HepG2 (cell line): ENCODE measurements at regions not wholly inside any gene's neighbourhood (a gene's known extent, or its start where the extent isn't known, plus 50 kb on each side); places are given as distances from the start of the nearest gene placed in this dataset.

Source experiments
- ATAC-seq: fragments of 200-7000 bp; cut with Tn5 transposase; 3 replicates; pipeline ENCODE4 v1.9.1; 2020; ENCODE audit warnings: mild to moderate bottlenecking, moderate library complexity
- BruUV-seq: library from RNA; stranded (reverse); fragments of 400-500 nt; replicated peaks from 2 replicates; lab custom pipeline; 2021; lab: Mats Ljungman, UMichigan
- CTCF ChIA-PET: fragments of 300-600 bp; formaldehyde crosslinking; extraction: SDS; loops from one replicate; lab custom pipeline; 2021; ENCODE audit warnings: low total read pairs, inconsistent platforms, low intra/inter-chr PET ratio; lab: Yijun Ruan, JAX
- POLR2A ChIA-PET: fragments of 350-600 bp; sonication (Branson Sonifier 250); formaldehyde crosslinking; loops from one replicate; lab custom pipeline; 2020; ENCODE audit warnings: antibody characterized with exemption, inconsistent platforms; lab: Yijun Ruan, JAX
- DNase-seq: peaks from one replicate; pipeline ENCODE4 v3.0.0-alpha.2; 2015; ENCODE audit warnings: low spot score
- FAIRE-seq: peaks from 3 replicates; lab custom pipeline; 2011; peaks lifted over from hg19 to GRCh38; lab: Jason Lieb, UNC
- H2AFZ ChIP-seq: one replicate; pipeline ENCODE4 v1.6.1; 2011; ENCODE audit warnings: low read length, inconsistent platforms
- H3K27ac ChIP-seq: fragments of 300-600 bp; 3 replicates; pipeline ENCODE4 v1.8.0; 2011; ENCODE audit warnings: mixed run types, mild to moderate bottlenecking, mixed read lengths, low read length, inconsistent platforms; ENCODE audit not compliant: insufficient read depth; ENCODE audit errors: extremely low read length
- H3K27me3 ChIP-seq, 2 experiments: fragments of 200-600 bp in 1 of 2; 2 replicates in 1 of 2; 3 replicates in 1 of 2; pipeline versions ENCODE4 v1.6.0 to v1.8.0; 2011; ENCODE audit warnings: low read length in 2 of 2, mild to moderate bottlenecking in 2 of 2, moderate library complexity in 2 of 2, inconsistent platforms in 1 of 2; ENCODE audit not compliant: insufficient read depth in 2 of 2, control insufficient read depth in 1 of 2
- H3K36me3 ChIP-seq, 2 experiments: fragments of 200-600 bp in 1 of 2; replicated peaks in 1 of 2; 2 replicates in 1 of 2; 3 replicates in 1 of 2; pipeline versions ENCODE4 v1.5.1 to v1.8.0; 2011; ENCODE audit warnings: low read length in 2 of 2, inconsistent platforms in 1 of 2; ENCODE audit not compliant: insufficient read depth in 2 of 2, control insufficient read depth in 1 of 2
- H3K4me1 ChIP-seq: 2 replicates; pipeline ENCODE4 v1.5.1; 2012; ENCODE audit warnings: low read length, inconsistent platforms; ENCODE audit not compliant: insufficient read depth
- H3K4me2 ChIP-seq: 2 replicates; pipeline ENCODE4 v1.6.0; 2011; ENCODE audit warnings: low read depth, low read length, inconsistent platforms
- H3K4me3 ChIP-seq, 3 experiments: fragments of 200-600 bp in 1 of 3; sonication (generic), shearing (Covaris generic) in 1 of 3; replicated peaks in 1 of 3; 2 replicates each; pipeline ENCODE4 v1.5.1; 2011 to 2016; ENCODE audit warnings: low read length in 3 of 3, inconsistent platforms in 2 of 3, low read depth in 2 of 3, mild to moderate bottlenecking in 2 of 3, control low read depth in 1 of 3, mixed read lengths in 1 of 3; ENCODE audit not compliant: insufficient read depth in 1 of 3
- H3K79me2 ChIP-seq: one replicate; pipeline ENCODE4 v1.6.1; 2011; ENCODE audit warnings: low read length, inconsistent platforms; ENCODE audit not compliant: insufficient read depth
- H3K9ac ChIP-seq: 2 replicates; pipeline ENCODE4 v1.6.0; 2011; ENCODE audit warnings: mild to moderate bottlenecking, low read depth, low read length, inconsistent platforms; ENCODE audit not compliant: insufficient read depth
- H3K9me3 ChIP-seq: 2 replicates; pipeline ENCODE4 v1.5.1; 2012; ENCODE audit warnings: mild to moderate bottlenecking, low read length
- H4K20me1 ChIP-seq: 2 replicates; pipeline ENCODE4 v1.6.0; 2011; ENCODE audit warnings: inconsistent platforms, mild to moderate bottlenecking, low read length, moderate library complexity; ENCODE audit not compliant: insufficient read depth
- IKZF1 ChIP-seq: fragments of 450-650 bp; IDR thresholded peaks from 2 replicates; pipeline ENCODE4 v1.7.1; 2016
- NR2F2 ChIP-seq: IDR thresholded peaks from 2 replicates; pipeline ENCODE4 v1.6.1; 2012; ENCODE audit warnings: low read depth, inconsistent platforms, borderline replicate concordance
- RARA ChIP-seq: IDR thresholded peaks from 2 replicates; pipeline ENCODE4 v1.6.1; 2016; ENCODE audit warnings: missing genetic modification reagents, missing compliant biosample characterization
- SCMH1 ChIP-seq: sonication (generic); formaldehyde crosslinking; IDR thresholded peaks from 2 replicates; pipeline ENCODE4 v1.9.0; 2021; ENCODE audit warnings: missing genetic modification reagents, mild to moderate bottlenecking, borderline replicate concordance
- SMAD3 ChIP-seq: sonication (generic); formaldehyde crosslinking; IDR thresholded peaks from 2 replicates; pipeline ENCODE4 v1.4.0; 2020; ENCODE audit warnings: missing genetic modification reagents
- YEATS2 ChIP-seq: sonication (generic); formaldehyde crosslinking; IDR thresholded peaks from 2 replicates; pipeline ENCODE4 v1.4.0; 2020; ENCODE audit warnings: missing genetic modification reagents, borderline replicate concordance
- ZNF143 ChIP-seq: sonication (generic); formaldehyde crosslinking; IDR thresholded peaks from 2 replicates; pipeline ENCODE4 v1.4.0; 2020; ENCODE audit warnings: missing genetic modification reagents
- ZNF382 ChIP-seq: sonication (generic); formaldehyde crosslinking; IDR thresholded peaks from 2 replicates; pipeline ENCODE4 v1.5.0; 2020; ENCODE audit warnings: missing genetic modification reagents, mild to moderate bottlenecking, borderline replicate concordance
- WGBS: methylation state at CpG from one replicate; pipeline ENCODE4 v1.1.6; 2017; ENCODE audit warnings: low lambda C conversion rate; 5-methylcytosine and 5-hydroxymethylcytosine counted together
- in situ Hi-C: cut with HindIII; loops from 2 replicates; pipeline ENCODE4 v1.10.0; 2017; ENCODE audit warnings: low pct_unique_long_range_greater_than_20kb; ENCODE audit not compliant: extremely low pct_ligation_motif_present
- intact Hi-C: fragments of 100-400 bp; cut with micrococcal nuclease; formaldehyde crosslinking; loops from one replicate; pipeline ENCODE4 v1.10.0; 2022; ENCODE audit not compliant: unreplicated experiment
- TF ChIP-seq, protein P1 (sequence below): sonication (generic); formaldehyde crosslinking; IDR thresholded peaks from 2 replicates; pipeline ENCODE4 v1.4.0; 2020; ENCODE audit warnings: mild to moderate bottlenecking, missing genetic modification reagents
- TF ChIP-seq, protein P2 (sequence below): sonication (generic); formaldehyde crosslinking; IDR thresholded peaks from 2 replicates; pipeline ENCODE4 v1.8.1; 2023; ENCODE audit warnings: mild to moderate bottlenecking, missing genetic modification reagents, borderline replicate concordance
- TF ChIP-seq, protein P3 (sequence below): sonication (generic); formaldehyde crosslinking; IDR thresholded peaks from 2 replicates; pipeline ENCODE4 v1.8.0; 2022; ENCODE audit warnings: missing genetic modification reagents, mild to moderate bottlenecking, moderate library complexity, borderline replicate concordance

DNA sequence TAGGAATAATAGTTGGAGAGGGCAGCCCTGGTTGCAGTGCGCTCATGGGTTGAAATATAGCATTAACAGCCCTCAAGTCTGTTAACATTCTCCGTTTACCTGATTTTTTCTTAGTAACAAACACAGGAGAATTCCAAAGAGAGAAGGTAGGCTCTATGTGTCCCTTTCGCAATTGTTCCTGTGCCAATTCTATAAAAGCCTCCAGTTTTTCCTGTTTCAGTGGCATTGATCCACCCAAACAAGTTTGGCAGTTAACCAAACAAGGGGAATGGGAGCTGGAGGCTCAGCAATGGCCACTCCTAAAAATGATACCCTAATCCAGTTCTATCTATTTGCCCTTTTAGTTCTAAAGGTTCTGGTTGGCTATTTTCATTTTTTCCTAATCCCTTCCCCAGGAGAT, 151.6 kb downstream of the ZNF486 start:
- H3K4me3 ChIP-seq = no peak overlapping the region

More for the DNA sequence above, 151.6 kb downstream of the ZNF486 start:
- DNase-seq (no peak), ATAC-seq (no peak), FAIRE-seq (no peak)
- TF ChIP-seq, protein P1, sequence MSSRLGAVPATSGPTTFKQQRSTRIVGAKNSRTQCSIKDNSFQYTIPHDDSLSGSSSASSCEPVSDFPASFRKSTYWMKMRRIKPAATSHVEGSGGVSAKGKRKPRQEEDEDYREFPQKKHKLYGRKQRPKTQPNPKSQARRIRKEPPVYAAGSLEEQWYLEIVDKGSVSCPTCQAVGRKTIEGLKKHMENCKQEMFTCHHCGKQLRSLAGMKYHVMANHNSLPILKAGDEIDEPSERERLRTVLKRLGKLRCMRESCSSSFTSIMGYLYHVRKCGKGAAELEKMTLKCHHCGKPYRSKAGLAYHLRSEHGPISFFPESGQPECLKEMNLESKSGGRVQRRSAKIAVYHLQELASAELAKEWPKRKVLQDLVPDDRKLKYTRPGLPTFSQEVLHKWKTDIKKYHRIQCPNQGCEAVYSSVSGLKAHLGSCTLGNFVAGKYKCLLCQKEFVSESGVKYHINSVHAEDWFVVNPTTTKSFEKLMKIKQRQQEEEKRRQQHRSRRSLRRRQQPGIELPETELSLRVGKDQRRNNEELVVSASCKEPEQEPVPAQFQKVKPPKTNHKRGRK = no peak
- TF ChIP-seq, protein P2, sequence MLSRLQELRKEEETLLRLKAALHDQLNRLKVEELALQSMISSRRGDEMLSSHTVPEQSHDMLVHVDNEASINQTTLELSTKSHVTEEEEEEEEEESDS = no peak
- TF ChIP-seq NR2F2 (no peak), RARA (CRISPR knock-in tag) (no peak), SCMH1 (CRISPR knock-in tag) (no peak), ZNF382 (CRISPR knock-in tag) (no peak), YEATS2 (CRISPR knock-in tag) (no peak), IKZF1 (no peak), SMAD3 (CRISPR knock-in tag) (no peak), ZNF143 (CRISPR knock-in tag) (no peak)
- TF ChIP-seq, protein P3, sequence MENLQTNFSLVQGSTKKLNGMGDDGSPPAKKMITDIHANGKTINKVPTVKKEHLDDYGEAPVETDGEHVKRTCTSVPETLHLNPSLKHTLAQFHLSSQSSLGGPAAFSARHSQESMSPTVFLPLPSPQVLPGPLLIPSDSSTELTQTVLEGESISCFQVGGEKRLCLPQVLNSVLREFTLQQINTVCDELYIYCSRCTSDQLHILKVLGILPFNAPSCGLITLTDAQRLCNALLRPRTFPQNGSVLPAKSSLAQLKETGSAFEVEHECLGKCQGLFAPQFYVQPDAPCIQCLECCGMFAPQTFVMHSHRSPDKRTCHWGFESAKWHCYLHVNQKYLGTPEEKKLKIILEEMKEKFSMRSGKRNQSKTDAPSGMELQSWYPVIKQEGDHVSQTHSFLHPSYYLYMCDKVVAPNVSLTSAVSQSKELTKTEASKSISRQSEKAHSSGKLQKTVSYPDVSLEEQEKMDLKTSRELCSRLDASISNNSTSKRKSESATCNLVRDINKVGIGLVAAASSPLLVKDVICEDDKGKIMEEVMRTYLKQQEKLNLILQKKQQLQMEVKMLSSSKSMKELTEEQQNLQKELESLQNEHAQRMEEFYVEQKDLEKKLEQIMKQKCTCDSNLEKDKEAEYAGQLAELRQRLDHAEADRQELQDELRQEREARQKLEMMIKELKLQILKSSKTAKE (CRISPR knock-in tag) = no peak
- Histone ChIP-seq H3K36me3 (no peaks in the 10 kb centered on the region), H3K79me2 (no peaks in the 10 kb centered on the region), H3K4me1 (no peaks in the 10 kb centered on the region), H3K9me3 (peaks cover 70% of the 10 kb centered on the region), H3K27me3 (no peaks in the 10 kb centered on the region), H3K9ac (no peak overlapping the region), H3K27ac (no peak overlapping the region), H3K4me2 (no peak overlapping the region), H2AFZ (no peak overlapping the region), H4K20me1 (no peaks in the 10 kb centered on the region)
- ChIA-PET POLR2A (no interaction called here), CTCF (no interaction called here)
- in situ Hi-C loops (no loop called here), intact Hi-C loops (no loop called here)
- 8% methylated on average over 3 of the region's 3 CpGs for WGBS
- BruUV-seq = no TSS peak
